ENCODE measurements at regions not wholly inside any gene's neighbourhood (a gene's known extent, or its start where the extent isn't known, plus 50 kb on each side); places are given as distances from the start of the nearest gene placed in this dataset.

DNA sequence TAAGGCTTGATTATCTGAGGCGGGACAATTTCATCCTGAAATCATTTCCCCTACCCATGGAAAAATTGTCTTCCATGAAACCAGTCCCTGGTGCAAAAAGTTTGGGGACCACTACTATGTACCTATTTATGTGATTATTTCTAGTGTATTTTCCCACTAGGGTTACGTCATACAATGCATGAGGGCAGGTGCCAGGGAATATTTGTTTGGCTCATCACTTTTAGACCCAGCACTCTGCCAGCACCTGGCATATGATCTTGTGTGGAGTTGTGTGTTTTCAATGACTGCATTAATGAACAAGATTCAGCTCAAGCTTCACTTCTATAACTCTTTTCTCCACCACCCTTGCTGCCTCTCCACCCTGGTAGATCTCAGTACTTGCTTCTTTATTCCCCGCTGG lies 73.3 kb upstream of the TNKS2 start:
- Histone ChIP-seq H4K20me1 (ENCODE audit: low read depth) (no peaks in the 10 kb centered on the region), H3K4me3 (no peak overlapping the region), H3K4me1 (no peaks in the 10 kb centered on the region), H3K36me3 (no peaks in the 10 kb centered on the region), H3K79me2 (ENCODE audit: low read depth) (no peaks in the 10 kb centered on the region), H3F3A (ENCODE audit: low read depth) (no peaks in the 10 kb centered on the region), H3K27me3 (no peaks in the 10 kb centered on the region), H3K9me3 (ENCODE audit: low read depth) (no peaks in the 10 kb centered on the region), H3K4me2 (no peak overlapping the region), H2AFZ (replicated peaks) (no peak overlapping the region), H3K9ac (no peak overlapping the region), H3K27ac (no peak overlapping the region)
- Mint-ChIP-seq H3K4me1 (no peaks in the 10 kb centered on the region), H3K36me3 (no peaks in the 10 kb centered on the region), H3K4me3 (no peak overlapping the region), H3K27ac (no peak overlapping the region), H3K27me3 (ENCODE audit: insufficient read depth, low read depth) (peaks cover 2% of the 10 kb centered on the region), H3K9me3 (no peaks in the 10 kb centered on the region)
- TF ChIP-seq CTCF (IDR thresholded peaks at IDR 0.05) (no peak), EZH2 (IDR thresholded peaks at IDR 0.05) (no peak), EZH2phosphoT487 (IDR thresholded peaks at IDR 0.05) (no peak)
- DNase-seq (ENCODE audit: low spot score) = no peak

GRCh38 chr10:91713461-91714072 lies 80.7 kb upstream of the PPP1R3C start:
- no peak for TF ChIP-seq EZH2 (IDR thresholded peaks at IDR 0.05)
- no peak for TF ChIP-seq EZH2phosphoT487 (IDR thresholded peaks at IDR 0.05)
- TF ChIP-seq CTCF (IDR thresholded peaks at IDR 0.05) = no peak
- no peak overlapping the region for H3K4me3 Mint-ChIP-seq

DNA sequence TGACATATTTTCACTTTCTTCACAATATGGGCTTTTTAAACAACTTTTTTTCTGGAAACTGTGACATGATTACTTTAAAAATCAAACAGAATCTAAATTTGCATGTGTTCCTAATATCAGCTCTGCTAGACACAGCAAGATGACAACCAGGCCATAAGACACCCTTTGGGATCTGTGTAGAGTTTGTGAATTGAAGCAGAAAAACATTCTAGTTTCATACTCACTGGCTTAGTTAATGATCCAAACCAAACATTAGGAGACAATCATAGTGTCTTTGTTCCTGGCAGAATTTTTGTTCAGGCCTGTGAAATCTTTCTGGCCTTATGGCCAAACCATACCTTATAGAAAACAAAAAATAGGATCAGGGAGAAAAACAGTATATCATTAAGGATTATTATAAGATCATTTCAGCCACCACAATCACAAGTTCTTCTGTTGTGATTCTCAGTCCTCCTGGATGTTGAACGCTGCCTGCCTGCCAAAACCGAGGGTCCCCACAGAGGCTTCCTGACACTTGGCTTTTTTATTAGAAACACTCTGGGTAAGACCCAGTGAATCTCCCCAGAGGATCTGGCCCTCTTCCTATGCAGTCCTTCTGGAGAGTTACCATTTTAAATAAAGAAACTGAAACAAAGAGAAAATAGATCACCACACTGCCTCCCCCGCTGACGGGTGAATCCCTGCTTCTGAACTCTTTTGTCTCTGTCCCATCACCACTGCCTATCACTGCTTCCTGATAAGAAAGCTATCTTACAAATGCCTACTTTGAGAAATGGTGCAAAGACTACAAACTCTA lies 79.2 kb upstream of the PPP1R3C start:
- H4K20me1 ChIP-seq (ENCODE audit: low read depth) = no peaks in the 10 kb centered on the region
- no peak overlapping the region for H3K9ac ChIP-seq
- peaks cover 14% of the 10 kb centered on the region for H3K4me1 Mint-ChIP-seq
- H2AFZ ChIP-seq (replicated peaks) = peak overlapping the region; percentile 87
- H3K27me3 ChIP-seq = no peaks in the 10 kb centered on the region
- H3K27me3 Mint-ChIP-seq (ENCODE audit: insufficient read depth, low read depth) = no peaks in the 10 kb centered on the region
- no peak overlapping the region for H3K4me3 Mint-ChIP-seq
- H3K79me2 ChIP-seq (ENCODE audit: low read depth) = no peaks in the 10 kb centered on the region
- no peaks in the 10 kb centered on the region for H3K36me3 ChIP-seq
- no peak overlapping the region for H3K27ac ChIP-seq
- no peaks in the 10 kb centered on the region for H3K9me3 ChIP-seq (ENCODE audit: low read depth)
- peaks cover 5% of the 10 kb centered on the region for H3F3A ChIP-seq (ENCODE audit: low read depth)
- H3K4me1 ChIP-seq = peaks cover 15% of the 10 kb centered on the region
- no peak overlapping the region for H3K4me3 ChIP-seq
- TF ChIP-seq EZH2 (IDR thresholded peaks at IDR 0.05) (no peak), CTCF (IDR thresholded peaks at IDR 0.05) (no peak)
- no peak overlapping the region for H3K4me2 ChIP-seq
- no peak for DNase-seq (ENCODE audit: low spot score)
- no peaks in the 10 kb centered on the region for H3K36me3 Mint-ChIP-seq
- peak overlapping the region; percentile 51 for H3K27ac Mint-ChIP-seq
- H3K9me3 Mint-ChIP-seq = peaks cover 2% of the 10 kb centered on the region

More at GRCh38 chr10:91713461-91714072, 80.7 kb upstream of the PPP1R3C start:
- H3K36me3 Mint-ChIP-seq = no peaks in the 10 kb centered on the region
- no peak overlapping the region for H3K27ac Mint-ChIP-seq
- Histone ChIP-seq H3K9ac (no peak overlapping the region), H2AFZ (replicated peaks) (no peak overlapping the region), H3K36me3 (no peaks in the 10 kb centered on the region), H3K27ac (no peak overlapping the region), H4K20me1 (ENCODE audit: low read depth) (no peaks in the 10 kb centered on the region), H3K4me1 (peaks cover 10% of the 10 kb centered on the region), H3F3A (ENCODE audit: low read depth) (peaks cover 5% of the 10 kb centered on the region), H3K27me3 (no peaks in the 10 kb centered on the region), H3K9me3 (ENCODE audit: low read depth) (no peaks in the 10 kb centered on the region), H3K4me3 (no peak overlapping the region), H3K79me2 (ENCODE audit: low read depth) (no peaks in the 10 kb centered on the region), H3K4me2 (no peak overlapping the region)
- DNase-seq (ENCODE audit: low spot score) = no peak
- peaks cover 14% of the 10 kb centered on the region for H3K4me1 Mint-ChIP-seq
- H3K27me3 Mint-ChIP-seq (ENCODE audit: insufficient read depth, low read depth) = no peaks in the 10 kb centered on the region
- H3K9me3 Mint-ChIP-seq = peaks cover 2% of the 10 kb centered on the region
